ENCODE measurements at regions not wholly inside any gene's neighbourhood (a gene's known extent, or its start where the extent isn't known, plus 50 kb on each side); places are given as distances from the start of the nearest gene placed in this dataset.

DNA sequence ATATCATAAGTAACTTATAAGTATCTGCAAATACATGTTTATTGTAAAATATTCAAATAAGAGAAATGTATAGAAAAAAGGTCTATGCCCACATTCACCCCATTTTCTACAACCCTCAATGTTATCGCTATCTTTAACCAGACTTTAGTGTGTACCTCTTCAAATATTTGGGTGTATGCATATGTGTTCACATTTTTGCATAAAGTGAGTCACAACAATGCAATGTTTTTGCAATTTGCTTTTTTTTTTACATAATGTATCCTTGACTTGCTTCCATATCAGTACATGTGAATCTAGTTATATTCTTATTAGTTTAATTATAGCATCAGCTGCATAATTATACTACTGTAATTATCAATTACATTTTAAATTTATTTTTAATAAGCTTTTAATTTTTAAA is 117.3 kb upstream of the LYSMD4 start:
- DNase-seq (ENCODE audit: low spot score): no peak
- Histone ChIP-seq H3K36me3 (ENCODE audit: control insufficient read depth in 4 of 4, insufficient read depth in 3 of 4, low read depth in 1 of 4, low read length in 3 of 4) (no peaks in the 10 kb centered on the region), H3K4me3 (ENCODE audit: low read depth in 1 of 3, low read length in 3 of 3) (no peak overlapping the region), H3K27ac (ENCODE audit: low read depth in 1 of 2, low read length in 2 of 2) (no peak overlapping the region), H3K9me3 (ENCODE audit: control insufficient read depth in 4 of 4, low read length in 3 of 4) (no peaks in the 10 kb centered on the region), H3K4me1 (ENCODE audit: control insufficient read depth in 4 of 4, insufficient read depth in 4 of 4, low read length in 3 of 4) (no peaks in the 10 kb centered on the region), H3K27me3 (ENCODE audit: control insufficient read depth in 4 of 4, insufficient read depth in 4 of 4, low read length in 3 of 4) (no peaks in the 10 kb centered on the region), H3K9ac (ENCODE audit: low read depth in 1 of 2, low read length in 2 of 2) (no peak overlapping the region)
- 98% methylated on average over 1 of the region's 1 CpG for WGBS
- no peak for TF ChIP-seq EGR1 (IDR thresholded peaks at IDR 0.05; ENCODE audit: low read depth in 2 of 2)
- TF ChIP-seq, protein P1, sequence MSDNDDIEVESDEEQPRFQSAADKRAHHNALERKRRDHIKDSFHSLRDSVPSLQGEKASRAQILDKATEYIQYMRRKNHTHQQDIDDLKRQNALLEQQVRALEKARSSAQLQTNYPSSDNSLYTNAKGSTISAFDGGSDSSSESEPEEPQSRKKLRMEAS (IDR thresholded peaks at IDR 0.05): no peak
- TF ChIP-seq, protein P2, sequence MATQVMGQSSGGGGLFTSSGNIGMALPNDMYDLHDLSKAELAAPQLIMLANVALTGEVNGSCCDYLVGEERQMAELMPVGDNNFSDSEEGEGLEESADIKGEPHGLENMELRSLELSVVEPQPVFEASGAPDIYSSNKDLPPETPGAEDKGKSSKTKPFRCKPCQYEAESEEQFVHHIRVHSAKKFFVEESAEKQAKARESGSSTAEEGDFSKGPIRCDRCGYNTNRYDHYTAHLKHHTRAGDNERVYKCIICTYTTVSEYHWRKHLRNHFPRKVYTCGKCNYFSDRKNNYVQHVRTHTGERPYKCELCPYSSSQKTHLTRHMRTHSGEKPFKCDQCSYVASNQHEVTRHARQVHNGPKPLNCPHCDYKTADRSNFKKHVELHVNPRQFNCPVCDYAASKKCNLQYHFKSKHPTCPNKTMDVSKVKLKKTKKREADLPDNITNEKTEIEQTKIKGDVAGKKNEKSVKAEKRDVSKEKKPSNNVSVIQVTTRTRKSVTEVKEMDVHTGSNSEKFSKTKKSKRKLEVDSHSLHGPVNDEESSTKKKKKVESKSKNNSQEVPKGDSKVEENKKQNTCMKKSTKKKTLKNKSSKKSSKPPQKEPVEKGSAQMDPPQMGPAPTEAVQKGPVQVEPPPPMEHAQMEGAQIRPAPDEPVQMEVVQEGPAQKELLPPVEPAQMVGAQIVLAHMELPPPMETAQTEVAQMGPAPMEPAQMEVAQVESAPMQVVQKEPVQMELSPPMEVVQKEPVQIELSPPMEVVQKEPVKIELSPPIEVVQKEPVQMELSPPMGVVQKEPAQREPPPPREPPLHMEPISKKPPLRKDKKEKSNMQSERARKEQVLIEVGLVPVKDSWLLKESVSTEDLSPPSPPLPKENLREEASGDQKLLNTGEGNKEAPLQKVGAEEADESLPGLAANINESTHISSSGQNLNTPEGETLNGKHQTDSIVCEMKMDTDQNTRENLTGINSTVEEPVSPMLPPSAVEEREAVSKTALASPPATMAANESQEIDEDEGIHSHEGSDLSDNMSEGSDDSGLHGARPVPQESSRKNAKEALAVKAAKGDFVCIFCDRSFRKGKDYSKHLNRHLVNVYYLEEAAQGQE (IDR thresholded peaks at IDR 0.05): no peak

DNA sequence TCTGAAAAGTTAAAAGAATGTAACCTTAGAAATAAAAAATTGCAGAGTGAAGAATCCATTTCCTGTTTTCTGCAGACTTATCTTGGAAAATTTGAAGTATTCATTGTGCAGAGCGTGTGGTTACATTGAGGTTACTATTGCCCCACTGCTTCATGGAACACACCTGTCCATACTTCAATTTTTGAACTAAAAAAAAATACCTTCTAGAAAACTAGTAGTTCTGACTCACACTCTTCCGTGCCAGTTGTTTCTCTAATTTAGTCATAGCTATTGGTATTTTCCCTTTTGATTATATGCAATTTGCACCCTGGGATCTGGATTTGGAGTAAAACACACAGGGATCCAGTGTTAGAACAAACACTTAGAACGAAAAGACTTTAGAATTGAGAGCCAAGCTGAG is 111.8 kb upstream of the LYSMD4 start:
- TF ChIP-seq, protein P2 (IDR thresholded peaks at IDR 0.05): no peak
- TF ChIP-seq FOXA2 (IDR thresholded peaks at IDR 0.05): no peak
- TF ChIP-seq TAF1 (conservative IDR thresholded peaks at IDR 0.05): no peak
- no peak for TF ChIP-seq SP1 (IDR thresholded peaks at IDR 0.05)
- no peak for TF ChIP-seq RXRA (IDR thresholded peaks at IDR 0.05)
- TF ChIP-seq, protein P3, sequence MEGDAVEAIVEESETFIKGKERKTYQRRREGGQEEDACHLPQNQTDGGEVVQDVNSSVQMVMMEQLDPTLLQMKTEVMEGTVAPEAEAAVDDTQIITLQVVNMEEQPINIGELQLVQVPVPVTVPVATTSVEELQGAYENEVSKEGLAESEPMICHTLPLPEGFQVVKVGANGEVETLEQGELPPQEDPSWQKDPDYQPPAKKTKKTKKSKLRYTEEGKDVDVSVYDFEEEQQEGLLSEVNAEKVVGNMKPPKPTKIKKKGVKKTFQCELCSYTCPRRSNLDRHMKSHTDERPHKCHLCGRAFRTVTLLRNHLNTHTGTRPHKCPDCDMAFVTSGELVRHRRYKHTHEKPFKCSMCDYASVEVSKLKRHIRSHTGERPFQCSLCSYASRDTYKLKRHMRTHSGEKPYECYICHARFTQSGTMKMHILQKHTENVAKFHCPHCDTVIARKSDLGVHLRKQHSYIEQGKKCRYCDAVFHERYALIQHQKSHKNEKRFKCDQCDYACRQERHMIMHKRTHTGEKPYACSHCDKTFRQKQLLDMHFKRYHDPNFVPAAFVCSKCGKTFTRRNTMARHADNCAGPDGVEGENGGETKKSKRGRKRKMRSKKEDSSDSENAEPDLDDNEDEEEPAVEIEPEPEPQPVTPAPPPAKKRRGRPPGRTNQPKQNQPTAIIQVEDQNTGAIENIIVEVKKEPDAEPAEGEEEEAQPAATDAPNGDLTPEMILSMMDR (IDR thresholded peaks at IDR 0.05; ENCODE audit: low read depth, low read length, missing input control): no peak
- no peak for TF ChIP-seq JUND (IDR thresholded peaks at IDR 0.05)
- no peak for TF ChIP-seq EGR1 (IDR thresholded peaks at IDR 0.05; ENCODE audit: low read depth in 2 of 2)
- TF ChIP-seq, protein P1 (IDR thresholded peaks at IDR 0.05): no peak
- TF ChIP-seq YY1 (IDR thresholded peaks at IDR 0.05): no peak
- no peak for TF ChIP-seq HNF4A (conservative IDR thresholded peaks at IDR 0.05)
- TF ChIP-seq GABPA (IDR thresholded peaks at IDR 0.05 in 1 of 2, conservative IDR thresholded peaks at IDR 0.05 in 1 of 2): no peak
- TF ChIP-seq RAD21 (IDR thresholded peaks at IDR 0.05): no peak
- no peak for TF ChIP-seq FOXA1 (IDR thresholded peaks at IDR 0.05)
- TF ChIP-seq, protein P4, sequence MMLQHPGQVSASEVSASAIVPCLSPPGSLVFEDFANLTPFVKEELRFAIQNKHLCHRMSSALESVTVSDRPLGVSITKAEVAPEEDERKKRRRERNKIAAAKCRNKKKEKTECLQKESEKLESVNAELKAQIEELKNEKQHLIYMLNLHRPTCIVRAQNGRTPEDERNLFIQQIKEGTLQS (IDR thresholded peaks at IDR 0.05): no peak
- TF ChIP-seq HNF4G (IDR thresholded peaks at IDR 0.05): no peak
- 75% methylated on average over 3 of the region's 3 CpGs for WGBS

More for the DNA sequence above, 111.8 kb upstream of the LYSMD4 start:
- Histone ChIP-seq H3K9ac (ENCODE audit: low read depth in 1 of 2, low read length in 2 of 2) (no peak overlapping the region), H3K4me1 (ENCODE audit: control insufficient read depth in 4 of 4, insufficient read depth in 4 of 4, low read length in 3 of 4) (no peaks in the 10 kb centered on the region), H3K27ac (ENCODE audit: low read depth in 1 of 2, low read length in 2 of 2) (no peak overlapping the region), H3K27me3 (ENCODE audit: control insufficient read depth in 4 of 4, insufficient read depth in 4 of 4, low read length in 3 of 4) (no peaks in the 10 kb centered on the region), H3K36me3 (ENCODE audit: control insufficient read depth in 4 of 4, insufficient read depth in 3 of 4, low read depth in 1 of 4, low read length in 3 of 4) (no peaks in the 10 kb centered on the region), H3K9me3 (ENCODE audit: control insufficient read depth in 4 of 4, low read length in 3 of 4) (no peaks in the 10 kb centered on the region), H3K4me3 (ENCODE audit: low read depth in 1 of 3, low read length in 3 of 3) (no peak overlapping the region)
- DNase-seq (ENCODE audit: low spot score): no peak

All from liver (tissue), 8 donors.